Islet of Langerhans (tissue), 1 donor: ENCODE measurements at regions not wholly inside any gene's neighbourhood (a gene's known extent, or its start where the extent isn't known, plus 50 kb on each side); places are given as distances from the start of the nearest gene placed in this dataset.
"Not testable (repeated sequence)": the region's sequence is repeated elsewhere in the genome, so short reads cannot be mapped to it uniquely, and the experiment has no call there.

Experiments
- FAIRE-seq: peaks from one replicate; lab custom pipeline; 2011; peaks lifted over from hg19 to GRCh38; lab: Jason Lieb, UNC

DNA sequence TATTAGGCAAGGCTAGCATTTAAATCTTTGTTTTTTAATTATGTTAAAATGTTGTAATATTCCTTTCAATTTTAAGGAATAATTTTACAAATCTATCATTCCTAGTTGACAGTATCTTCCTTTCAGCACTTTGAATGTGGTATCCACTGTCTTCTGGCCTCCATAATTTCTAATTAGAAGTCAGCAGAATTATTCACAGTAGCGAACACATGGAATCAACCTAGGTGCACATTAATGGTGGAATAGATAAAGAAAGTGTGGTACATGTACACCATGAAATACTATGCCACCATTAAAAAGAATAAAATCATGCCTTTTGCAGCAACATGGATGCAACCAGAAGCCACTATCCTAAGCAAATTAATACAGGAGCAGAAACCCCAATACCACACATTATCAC, 1887.8 kb downstream of the PCDH7 start:
- no peak for FAIRE-seq

- FAIRE-seq: no peak
These were observed 1904.9 kb downstream of the PCDH7 start for GRCh38 chr4:32624943-32625603.

- FAIRE-seq: no peak
These were observed 1905.6 kb downstream of the PCDH7 start for GRCh38 chr4:32625687-32626337.

- no peak for FAIRE-seq
These were observed 1911.7 kb downstream of the PCDH7 start for GRCh38 chr4:32631831-32632230.

DNA sequence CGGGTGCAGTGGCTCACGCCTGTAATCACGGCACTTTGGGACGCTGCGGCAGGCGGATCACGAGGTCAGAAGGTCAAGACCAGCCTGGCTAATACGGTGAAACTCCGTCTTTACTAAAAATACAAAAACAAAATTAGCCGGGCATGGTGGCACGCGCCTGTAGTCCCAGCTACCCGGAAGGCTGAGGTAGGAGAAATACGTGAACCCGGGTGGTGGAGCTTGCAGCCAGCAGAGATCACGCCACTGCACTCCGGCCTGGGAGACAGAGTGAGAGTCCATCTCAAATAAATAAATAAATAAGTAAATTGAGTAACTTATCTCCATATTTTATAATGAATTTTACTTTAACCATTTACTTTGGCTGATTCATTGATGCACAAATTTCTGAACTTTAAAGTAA, 1913.3 kb downstream of the PCDH7 start:
- FAIRE-seq: no peak

DNA sequence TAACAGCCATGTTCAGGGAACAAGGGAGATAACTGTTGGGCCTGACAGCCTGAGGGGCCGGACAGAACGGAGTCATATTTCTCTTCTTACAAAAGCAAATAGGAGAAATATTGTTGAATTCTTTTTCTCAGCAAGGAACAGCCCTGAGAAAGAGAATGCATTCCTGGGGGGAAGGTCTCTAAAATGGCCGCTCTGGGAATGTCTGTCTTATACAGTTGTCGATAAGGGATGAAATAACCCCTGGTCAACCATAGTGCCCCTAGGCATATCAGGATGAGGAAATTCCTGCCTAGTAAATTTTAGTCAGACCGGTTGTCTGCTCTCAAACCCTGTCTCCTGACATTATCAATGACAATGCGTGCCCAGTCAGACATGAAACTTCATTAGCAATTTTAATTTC, 1925.5 kb downstream of the PCDH7 start:
- FAIRE-seq: no peak

DNA sequence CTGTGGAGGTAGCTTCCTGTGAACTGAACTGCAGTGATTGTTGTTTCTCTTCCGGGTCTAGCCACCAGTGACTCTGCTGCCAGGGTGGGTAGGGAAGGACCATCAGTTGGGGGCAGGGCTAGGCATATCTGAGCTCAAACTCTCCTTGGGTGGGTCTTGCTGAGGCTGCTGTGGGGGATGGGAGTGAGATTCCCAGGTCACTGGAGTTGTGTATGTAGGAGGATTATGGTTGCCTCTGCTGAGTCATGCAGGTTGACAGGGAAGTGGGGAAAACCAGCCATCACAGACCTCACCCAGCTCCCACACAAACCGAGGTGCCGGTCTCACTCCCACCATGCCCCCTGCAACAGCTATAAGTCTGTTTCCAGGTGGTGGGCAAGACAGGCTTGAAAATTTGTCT, 1937.8 kb downstream of the PCDH7 start:
- no peak for FAIRE-seq

DNA sequence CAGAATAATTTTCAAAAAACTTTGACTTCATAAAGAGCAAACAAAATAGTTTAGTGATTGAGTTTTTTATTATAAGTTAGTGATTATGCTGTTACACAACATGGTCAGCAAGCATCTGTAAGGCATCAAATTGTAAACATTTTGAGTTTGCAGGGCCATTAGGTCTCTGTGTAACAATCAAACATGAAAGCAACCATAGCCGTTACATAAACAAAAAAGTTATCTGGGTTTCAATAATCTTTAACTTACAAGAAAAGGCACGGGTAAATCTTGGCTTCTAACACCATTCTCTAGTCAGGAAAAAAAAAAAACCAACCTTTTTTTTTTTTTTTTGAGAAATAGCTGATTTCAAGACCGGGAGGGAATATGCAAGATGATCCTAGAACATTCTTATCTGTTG, 1941.1 kb downstream of the PCDH7 start:
- no peak for FAIRE-seq

DNA sequence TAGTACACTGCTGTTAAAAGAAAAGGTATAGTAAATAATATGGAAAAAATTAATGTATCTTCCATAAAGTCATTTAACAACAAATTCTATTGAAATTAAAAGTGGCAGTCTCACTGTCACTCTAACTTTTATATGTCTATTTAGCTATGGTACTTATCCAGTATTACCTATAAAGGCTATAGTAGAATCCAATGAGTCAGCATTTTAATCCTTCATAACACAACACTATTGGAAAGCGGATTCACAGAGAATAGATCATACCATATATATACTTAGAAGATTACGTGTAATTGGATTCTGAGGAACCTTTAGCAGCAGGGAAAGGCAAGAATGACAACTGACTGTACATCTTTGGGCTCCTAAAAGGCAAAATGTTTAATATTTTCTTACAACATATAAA, 1942.6 kb downstream of the PCDH7 start:
- no peak for FAIRE-seq

- no peak for FAIRE-seq
These were observed 1952.2 kb downstream of the PCDH7 start for GRCh38 chr4:32672359-32672758.

DNA sequence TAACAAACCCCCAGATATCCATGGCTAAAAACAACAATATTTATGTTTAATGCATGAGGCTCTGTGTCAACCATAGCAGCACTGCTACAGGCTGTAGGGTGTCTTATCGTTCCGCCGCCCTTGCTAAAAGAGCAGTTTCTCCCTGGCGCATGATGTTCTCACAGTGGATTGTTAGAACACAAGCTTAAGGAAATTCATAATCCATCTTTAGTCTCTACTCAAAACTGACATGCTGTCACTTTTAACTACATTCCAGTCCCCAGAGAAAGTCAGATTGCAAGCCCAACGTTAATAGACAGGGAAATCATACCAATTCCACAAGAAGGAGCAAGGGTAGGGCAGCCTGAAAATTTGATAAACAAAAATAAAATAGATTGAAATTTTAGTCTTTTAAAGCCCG, 1960.8 kb downstream of the PCDH7 start:
- no peak for FAIRE-seq

- FAIRE-seq: no peak
These were observed 1964.0 kb downstream of the PCDH7 start for GRCh38 chr4:32684160-32684559.

DNA sequence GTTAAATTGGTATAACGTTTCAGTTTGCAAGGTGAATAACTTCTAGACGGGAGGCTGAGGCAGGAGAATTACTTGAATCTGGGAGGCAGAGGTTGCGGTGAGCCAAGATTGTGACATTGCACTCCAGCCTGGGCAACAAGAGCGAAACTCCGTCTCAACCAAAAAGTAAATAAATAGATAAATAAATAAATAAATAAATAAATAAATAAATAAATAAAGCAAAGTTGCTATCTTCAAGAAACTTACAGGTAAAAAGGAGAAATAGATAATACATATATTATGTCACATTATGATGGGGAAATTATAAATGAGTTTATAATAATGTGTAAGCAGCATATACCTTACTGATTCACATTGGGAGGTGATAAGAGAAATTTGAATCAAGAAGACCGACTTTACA, 1966.0 kb downstream of the PCDH7 start:
- FAIRE-seq: no peak

- no peak for FAIRE-seq
These were observed 1969.3 kb downstream of the PCDH7 start for GRCh38 chr4:32689518-32689917.

- no peak for FAIRE-seq
These were observed 1977.2 kb downstream of the PCDH7 start for GRCh38 chr4:32697281-32697814.

DNA sequence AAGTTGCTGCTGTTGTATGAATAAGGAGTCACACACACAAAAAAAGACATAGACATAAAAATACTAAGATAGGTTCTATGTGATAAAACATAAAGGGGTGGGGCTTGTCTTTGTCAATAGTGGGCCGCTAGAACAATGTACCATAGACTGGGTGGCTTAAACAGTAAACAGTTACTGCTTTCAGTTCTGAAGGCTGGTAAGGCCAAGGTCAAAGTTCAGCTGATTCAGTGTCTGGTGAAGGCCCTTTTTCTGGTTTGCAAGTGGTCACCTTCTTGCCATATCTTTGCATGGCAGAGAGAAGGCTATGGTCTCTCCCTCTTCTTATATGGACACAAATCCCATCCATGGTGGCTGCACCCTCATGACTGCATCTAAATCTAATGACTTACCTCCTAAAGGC, 1980.7 kb downstream of the PCDH7 start:
- FAIRE-seq: no peak

- FAIRE-seq: no peak
These were observed 1986.7 kb downstream of the PCDH7 start for GRCh38 chr4:32706893-32707292.

DNA sequence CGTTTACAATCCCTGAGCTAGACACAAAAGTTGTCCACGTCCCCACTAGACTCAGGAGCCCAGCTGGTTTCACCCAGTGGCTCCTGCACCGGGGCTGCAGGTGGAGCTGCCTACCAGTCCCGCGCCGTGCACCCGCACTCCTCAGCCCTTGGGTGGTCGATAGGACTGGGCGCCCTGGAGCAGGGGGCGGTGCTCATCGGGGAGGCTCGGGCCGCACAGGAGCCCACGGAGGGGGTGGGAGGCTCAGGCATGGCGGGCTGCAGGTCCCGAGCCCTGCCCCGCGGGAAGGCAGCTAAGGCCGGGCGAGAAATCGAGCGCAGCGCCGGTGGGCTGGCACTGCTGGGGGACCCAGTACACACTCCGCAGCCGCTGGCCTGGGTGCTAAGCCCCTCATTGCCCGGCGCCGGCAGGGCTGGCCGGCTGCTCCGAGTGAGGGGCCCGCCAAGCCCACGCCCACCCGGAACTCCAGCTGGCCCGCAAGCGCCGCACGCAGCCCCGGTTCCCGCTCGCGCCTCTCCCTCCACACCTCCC, 1996.0 kb downstream of the PCDH7 start:
- not testable (repeated sequence) for FAIRE-seq

DNA sequence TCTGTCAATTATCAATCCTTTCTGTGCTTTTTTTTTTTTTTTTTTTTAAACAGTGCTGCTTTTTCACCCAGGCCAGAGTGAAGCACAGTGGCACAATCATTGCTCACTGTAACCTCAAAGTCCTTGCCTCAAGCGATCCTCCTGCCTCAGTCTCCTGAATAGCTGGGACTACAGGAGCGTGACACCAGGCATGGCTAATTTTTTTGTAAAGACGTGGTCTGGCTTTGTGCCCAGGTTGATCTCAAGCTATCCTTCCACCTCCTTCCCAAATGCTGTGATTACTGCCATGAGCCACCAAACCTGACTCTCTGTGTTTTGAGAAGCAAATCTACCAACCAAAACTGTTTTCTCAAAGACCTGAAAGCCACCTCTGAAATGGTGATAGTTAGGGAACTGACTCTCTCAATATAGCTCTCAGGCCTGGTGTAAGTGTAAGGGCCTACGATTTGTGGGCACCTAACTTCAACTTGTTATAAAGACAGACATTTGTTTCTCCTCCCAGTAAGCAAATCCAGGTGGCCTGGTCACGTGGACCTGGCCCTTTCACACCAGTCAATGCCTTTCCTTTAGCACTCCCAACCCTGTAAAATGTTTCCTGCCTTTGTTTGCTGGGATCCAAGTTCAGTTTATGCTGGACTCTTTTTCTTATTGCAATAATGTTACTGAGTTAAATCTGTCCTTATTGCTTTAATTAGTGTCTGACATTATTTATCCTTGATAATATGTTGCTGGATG, 2015.9 kb downstream of the PCDH7 start:
- no peak for FAIRE-seq

DNA sequence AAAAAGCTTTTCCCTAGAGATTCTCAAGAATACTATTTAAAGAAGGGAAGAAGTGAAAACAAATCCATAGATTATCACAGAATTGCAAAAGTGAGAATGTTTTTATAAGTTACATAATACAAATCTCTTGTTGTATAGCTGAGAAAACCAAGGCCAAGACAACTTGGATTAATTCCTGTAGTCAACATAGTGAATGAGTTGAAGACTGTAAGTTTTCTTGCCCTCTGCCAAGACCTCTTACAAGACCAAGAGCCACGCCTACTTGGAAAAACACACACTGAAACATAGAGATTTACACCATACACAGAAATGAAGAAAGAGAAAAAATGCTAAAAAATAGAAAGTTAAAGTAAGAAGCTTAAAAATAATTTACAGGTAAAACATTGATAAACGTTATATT, 2024.0 kb downstream of the PCDH7 start:
- no peak for FAIRE-seq

DNA sequence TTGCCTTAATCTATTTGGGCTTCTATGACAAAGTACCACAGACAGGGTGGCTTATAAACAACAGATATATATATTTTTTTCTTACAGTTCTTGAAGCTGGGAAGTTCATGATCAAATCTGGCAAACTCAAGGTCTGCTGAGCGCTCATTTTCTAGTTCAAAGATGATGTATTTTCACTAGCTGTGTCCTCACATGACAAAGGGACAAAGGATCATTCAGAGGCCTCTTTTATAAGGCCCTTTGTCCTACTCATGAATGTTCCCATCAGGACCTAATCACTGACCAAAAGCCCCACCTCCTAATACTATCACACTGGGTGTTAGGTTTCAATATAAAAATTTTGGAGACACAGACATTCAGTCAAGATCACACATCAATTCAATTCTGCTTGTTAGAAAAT, 2025.2 kb downstream of the PCDH7 start:
- FAIRE-seq: no peak

GRCh38 chr4:32748061-32748460, 2027.9 kb downstream of the PCDH7 start:
- FAIRE-seq: no peak

DNA sequence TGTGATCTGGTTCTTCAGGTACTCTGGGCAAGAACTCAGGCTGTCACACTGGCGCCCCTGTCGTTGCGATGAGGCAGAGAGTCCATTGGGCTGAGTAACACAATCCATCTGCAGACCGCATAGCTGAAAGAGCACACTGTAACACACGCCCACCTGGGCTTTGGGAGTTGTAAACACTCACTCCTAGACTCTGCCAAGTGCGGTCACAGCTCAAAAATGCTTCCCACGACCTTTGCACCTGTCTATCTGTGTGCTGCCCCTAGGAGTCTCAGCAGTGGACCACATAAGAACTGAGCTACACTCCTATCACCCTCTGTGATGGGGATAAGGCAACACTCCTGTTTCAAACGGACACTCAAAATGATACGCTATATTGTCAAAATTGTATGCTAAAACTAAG, 2028.3 kb downstream of the PCDH7 start:
- FAIRE-seq: no peak
